TTC549 (cell line): ENCODE measurements at regions not wholly inside any gene's neighbourhood (a gene's known extent, or its start where the extent isn't known, plus 50 kb on each side); places are given as distances from the start of the nearest gene placed in this dataset.
"Not testable (repeated sequence)": the region's sequence is repeated elsewhere in the genome, so short reads cannot be mapped to it uniquely, and the experiment has no call there.

Experiments used
- FAIRE-seq: peaks from 2 replicates; lab custom pipeline; 2012; peaks lifted over from hg19 to GRCh38; lab: Jason Lieb, UNC

DNA sequence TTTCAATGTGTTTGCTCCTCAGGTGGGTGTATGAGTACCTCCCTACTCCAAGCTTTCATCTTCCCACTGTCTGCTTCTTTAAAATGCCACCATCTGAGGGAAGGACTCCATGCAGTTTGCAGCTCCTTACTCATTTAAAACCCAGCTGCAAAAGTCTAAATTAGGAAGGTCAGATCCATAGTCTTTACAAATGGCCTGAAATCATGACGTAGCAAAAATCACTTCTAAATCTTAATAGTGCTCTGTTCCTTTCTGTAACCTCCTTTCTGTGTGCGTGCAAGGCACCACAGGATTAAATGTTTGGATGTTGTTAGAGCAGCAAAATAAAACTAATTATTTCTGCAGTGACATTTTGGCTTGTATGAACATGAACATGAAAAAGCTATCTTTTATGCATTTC is 366.9 kb upstream of the IGFBP3 start:
- no peak for FAIRE-seq

DNA sequence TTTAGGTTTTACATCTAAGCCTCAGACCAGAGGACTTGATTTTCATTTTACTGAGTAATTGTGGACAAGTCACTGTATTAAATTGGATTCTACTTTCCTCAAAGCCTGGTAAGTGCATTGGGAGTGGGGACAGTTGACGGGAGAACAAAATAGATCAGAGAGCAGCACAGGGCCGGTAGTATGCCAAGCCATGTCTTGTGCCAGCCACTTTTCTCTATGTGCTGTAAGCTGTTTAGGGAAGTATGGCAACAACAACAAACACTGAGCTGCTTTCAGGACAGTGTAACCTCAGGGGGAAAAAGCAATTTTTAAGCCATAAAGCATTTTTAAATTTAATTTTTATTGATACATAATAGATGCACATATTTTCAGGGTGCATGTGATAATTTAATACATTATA is 365.9 kb upstream of the IGFBP3 start:
- FAIRE-seq, result no peak

DNA sequence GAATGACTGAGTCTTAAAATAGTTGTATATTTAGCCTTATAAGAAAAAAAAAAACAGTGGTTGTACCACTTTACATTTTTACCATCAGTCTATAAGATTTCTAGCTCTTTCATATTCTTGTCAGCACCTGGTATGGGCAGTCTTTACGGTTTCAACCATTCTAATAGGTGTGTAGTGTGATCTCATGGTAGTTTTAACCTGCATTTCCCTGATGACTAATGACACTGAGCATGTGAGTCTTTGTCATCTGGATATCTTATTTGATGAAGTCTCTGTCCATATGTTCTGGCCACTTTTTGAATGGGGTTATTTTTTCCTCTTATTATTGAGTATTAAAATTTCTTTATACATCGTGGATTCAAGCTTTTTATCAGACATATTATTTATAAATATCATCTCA is 365.3 kb upstream of the IGFBP3 start:
- FAIRE-seq, result no peak

GRCh38 chr7:46285878-46286277 is 364.8 kb upstream of the IGFBP3 start:
- no peak for FAIRE-seq

- no peak for FAIRE-seq
Observed at GRCh38 chr7:46283852-46284251, 362.8 kb upstream of the IGFBP3 start.

GRCh38 chr7:46282155-46282554 is 361.1 kb upstream of the IGFBP3 start:
- no peak for FAIRE-seq

GRCh38 chr7:46281071-46281470 is 360.0 kb upstream of the IGFBP3 start:
- no peak for FAIRE-seq

GRCh38 chr7:46279290-46279689 is 358.2 kb upstream of the IGFBP3 start:
- no peak for FAIRE-seq

DNA sequence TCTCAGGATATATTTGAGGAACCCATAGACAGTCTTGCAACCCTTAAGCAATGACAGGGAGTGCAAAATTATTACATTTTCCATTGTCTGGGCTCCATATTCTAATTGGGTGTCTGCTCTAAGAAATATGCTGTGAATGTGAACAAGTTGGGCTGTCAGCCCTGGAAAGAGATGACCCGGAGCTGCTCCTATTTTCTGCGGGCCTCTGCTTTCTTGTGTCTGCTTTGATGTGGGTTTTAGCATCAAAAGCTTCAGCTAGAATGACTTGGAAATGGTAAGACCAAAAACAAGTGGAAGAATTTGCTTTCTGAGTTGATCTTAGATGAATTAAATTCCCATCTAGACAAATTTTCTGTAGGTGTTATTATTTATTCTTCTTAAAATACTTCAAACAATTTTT is 343.6 kb upstream of the IGFBP3 start:
- FAIRE-seq, result no peak

DNA sequence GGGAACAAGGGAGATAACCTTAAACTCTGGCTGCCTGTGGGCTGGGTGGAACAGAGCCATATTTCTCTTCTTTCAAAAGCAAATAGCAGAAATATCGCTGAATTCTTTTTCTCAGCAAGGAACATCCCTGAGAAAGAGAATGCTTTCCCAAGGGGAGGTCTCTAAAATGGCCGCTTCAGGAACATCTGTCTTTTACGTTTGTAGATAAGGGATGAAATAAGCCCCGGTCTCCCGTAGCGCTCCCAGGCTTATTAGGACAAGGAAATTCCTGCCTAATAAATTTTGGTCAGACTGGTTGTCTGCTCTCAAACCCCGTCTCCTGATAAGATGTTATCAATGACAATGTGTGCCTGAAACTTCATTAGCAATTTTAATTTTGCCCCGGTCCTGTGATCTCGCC is 340.6 kb upstream of the IGFBP3 start:
- not testable (repeated sequence) for FAIRE-seq

- no peak for FAIRE-seq
Observed at GRCh38 chr7:46259947-46260346, 338.9 kb upstream of the IGFBP3 start.

DNA sequence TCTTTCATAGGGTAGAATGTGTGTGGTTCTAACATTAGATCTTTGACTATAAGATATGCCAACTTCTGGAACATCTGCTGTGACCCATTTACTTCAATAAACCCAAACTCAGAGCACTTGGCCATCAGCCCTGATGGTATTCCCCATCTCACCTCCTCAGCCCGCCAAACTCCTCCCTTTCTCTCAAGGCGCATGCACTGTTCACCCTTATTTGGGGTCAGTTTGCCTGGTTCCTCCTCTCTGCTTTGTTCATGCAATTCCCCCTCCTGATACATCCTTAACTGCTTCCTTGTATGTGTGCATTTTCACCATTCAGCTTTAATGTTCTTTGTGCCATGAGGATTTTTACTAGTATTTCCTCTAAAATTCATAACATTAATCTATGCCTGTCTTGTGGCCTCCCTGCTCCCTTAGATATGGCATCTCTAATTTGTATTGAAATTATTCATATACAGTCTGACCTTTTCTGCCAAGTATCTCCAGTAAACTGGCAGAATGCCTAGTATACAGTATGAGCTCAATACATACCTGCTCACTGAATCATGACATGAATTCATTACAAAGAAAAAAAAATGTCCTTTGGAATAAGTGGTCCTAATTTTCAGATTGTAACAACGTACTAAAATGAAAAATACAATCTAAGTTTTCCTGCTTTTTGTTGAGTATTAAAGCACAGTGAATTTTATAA is 336.8 kb upstream of the IGFBP3 start:
- FAIRE-seq, result no peak

- no peak for FAIRE-seq
Observed at GRCh38 chr7:46256870-46257661, 336.0 kb upstream of the IGFBP3 start.

GRCh38 chr7:46253520-46253919 is 332.4 kb upstream of the IGFBP3 start:
- FAIRE-seq, result no peak

GRCh38 chr7:46247664-46248063 is 326.6 kb upstream of the IGFBP3 start:
- FAIRE-seq, result no peak

DNA sequence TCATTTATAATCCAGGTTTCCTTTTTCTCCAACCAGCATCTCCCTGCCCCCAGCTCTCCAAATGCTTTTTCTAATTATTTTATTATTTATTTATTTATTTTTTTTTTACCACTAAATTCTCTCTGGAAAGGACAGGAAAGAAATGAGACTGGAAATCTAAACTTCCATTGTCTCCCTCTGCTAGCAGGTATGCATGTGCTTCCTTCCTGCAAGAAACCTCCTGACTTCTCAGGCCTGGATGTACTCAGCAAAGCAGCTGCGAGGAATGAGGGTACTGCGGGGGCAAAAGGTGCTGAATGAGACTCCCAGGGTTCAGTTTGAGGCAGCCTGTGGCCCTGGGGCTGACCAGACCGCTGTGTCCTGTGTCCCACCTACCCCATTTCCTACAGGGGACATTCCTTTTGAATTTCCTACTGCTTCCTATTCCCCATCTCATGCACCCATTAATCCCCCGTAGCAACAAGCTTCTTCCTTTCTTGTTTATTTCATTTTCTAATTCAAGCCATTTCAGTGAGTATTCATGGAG is 324.6 kb upstream of the IGFBP3 start:
- FAIRE-seq, result no peak

DNA sequence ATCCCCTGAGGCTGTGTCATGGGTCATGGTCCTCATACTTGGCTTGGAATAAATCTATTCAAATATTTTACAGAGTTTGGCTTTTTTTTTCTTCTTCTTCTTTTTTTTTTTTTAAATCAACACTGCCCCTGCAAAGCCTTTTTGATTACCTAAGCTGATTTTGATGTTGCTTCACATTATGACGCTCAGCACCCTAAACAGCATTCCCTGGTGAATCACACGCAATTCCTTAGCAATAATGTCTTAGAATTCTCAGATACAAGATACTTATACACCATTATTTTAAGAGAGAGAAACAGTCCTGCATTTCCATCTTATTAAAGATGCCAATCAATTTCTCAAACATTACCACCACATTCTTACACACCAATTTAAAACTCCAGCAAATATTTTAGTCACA is 323.7 kb upstream of the IGFBP3 start:
- no peak for FAIRE-seq

- FAIRE-seq, result no peak
Observed at GRCh38 chr7:46243406-46243805, 322.3 kb upstream of the IGFBP3 start.

GRCh38 chr7:46239846-46240245 is 318.8 kb upstream of the IGFBP3 start:
- no peak for FAIRE-seq

- no peak for FAIRE-seq
Observed at GRCh38 chr7:46237466-46237865, 316.4 kb upstream of the IGFBP3 start.

GRCh38 chr7:46233585-46234329 is 312.7 kb upstream of the IGFBP3 start:
- FAIRE-seq, result no peak

GRCh38 chr7:46230990-46231305 is 309.9 kb upstream of the IGFBP3 start:
- no peak for FAIRE-seq

DNA sequence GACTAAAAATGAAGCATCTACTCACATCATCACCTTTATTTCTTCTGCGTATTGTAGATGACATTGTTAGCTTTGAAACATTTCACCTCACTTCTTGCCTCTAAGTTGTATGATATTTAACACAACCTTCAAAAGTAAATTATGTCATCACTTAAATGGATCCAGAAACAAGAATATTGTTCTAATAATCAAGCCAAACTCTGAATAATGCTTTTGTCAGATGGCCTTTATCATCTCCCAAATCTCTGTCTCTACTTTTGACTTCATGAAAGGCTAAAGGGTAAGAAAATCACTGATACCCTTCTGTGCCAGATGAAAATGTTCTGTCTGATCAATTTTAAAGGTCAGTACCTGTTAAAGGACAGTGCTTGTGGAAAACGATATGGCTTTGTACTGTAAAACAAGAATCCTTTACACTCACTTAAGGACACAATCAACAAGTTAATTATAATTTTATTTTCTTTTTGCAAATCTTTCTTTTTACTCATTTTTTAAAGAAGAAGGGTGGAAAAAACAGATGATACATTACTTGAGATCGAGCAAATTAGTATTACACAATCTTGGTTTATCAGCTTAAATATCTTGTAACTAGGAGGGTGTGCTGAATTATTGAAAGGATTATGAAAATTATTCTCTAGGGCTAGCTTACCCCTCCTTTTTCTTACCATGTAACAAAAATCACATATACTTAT is 309.4 kb upstream of the IGFBP3 start:
- FAIRE-seq, result no peak
